ENCODE measurements at regions not wholly inside any gene's neighbourhood (a gene's known extent, or its start where the extent isn't known, plus 50 kb on each side); places are given as distances from the start of the nearest gene placed in this dataset.
"Not testable (repeated sequence)": the region's sequence is repeated elsewhere in the genome, so short reads cannot be mapped to it uniquely, and the experiment has no call there.

DNA sequence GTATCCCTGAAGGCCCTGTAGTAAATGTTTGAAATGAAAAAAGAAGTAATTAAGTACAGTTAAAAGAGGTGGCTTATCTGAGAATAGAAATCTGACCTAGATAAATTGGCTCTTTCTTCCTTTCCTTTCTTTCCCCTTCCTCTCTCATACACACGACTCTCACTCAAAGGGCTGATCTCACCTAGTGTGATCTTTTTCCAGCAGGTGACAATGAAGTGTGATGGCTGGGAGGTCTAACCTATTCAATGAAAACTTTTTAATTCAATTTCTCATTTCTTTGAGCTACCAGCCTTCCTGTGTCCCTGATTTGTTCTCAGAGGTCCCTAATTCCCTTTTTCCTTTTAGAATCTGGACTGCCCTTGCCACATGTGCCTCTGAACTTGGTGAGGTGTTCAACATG, 118.0 kb upstream of the RIMS1 start:
- H3K4me1 ChIP-seq (ENCODE audit: low read length), result no peaks in the 10 kb centered on the region
- no peaks in the 10 kb centered on the region for H3K79me2 ChIP-seq (ENCODE audit: low read length)
- H3K4me2 ChIP-seq (ENCODE audit: low read length), result no peak overlapping the region
- no peaks in the 10 kb centered on the region for H3K9me3 ChIP-seq (ENCODE audit: insufficient read depth, low read length)
- H2AFZ ChIP-seq (ENCODE audit: low read depth, low read length), result no peak overlapping the region
- H3K27me3 ChIP-seq (ENCODE audit: low read depth, low read length), result no peaks in the 10 kb centered on the region
- no peak overlapping the region for H3K9ac ChIP-seq (ENCODE audit: low read length)
- H3K27ac ChIP-seq (ENCODE audit: low read length), result no peak overlapping the region
- no peaks in the 10 kb centered on the region for H4K20me1 ChIP-seq (ENCODE audit: insufficient read depth, low read length)
- H3K4me3 ChIP-seq (ENCODE audit: low read length), result no peak overlapping the region
- TF ChIP-seq, protein P1, sequence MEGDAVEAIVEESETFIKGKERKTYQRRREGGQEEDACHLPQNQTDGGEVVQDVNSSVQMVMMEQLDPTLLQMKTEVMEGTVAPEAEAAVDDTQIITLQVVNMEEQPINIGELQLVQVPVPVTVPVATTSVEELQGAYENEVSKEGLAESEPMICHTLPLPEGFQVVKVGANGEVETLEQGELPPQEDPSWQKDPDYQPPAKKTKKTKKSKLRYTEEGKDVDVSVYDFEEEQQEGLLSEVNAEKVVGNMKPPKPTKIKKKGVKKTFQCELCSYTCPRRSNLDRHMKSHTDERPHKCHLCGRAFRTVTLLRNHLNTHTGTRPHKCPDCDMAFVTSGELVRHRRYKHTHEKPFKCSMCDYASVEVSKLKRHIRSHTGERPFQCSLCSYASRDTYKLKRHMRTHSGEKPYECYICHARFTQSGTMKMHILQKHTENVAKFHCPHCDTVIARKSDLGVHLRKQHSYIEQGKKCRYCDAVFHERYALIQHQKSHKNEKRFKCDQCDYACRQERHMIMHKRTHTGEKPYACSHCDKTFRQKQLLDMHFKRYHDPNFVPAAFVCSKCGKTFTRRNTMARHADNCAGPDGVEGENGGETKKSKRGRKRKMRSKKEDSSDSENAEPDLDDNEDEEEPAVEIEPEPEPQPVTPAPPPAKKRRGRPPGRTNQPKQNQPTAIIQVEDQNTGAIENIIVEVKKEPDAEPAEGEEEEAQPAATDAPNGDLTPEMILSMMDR (IDR thresholded peaks at IDR 0.05; ENCODE audit: low read depth, low read length), result no peak
- TF ChIP-seq EZH2phosphoT487 (IDR thresholded peaks at IDR 0.05; ENCODE audit: low read depth), result no peak
- H3K36me3 ChIP-seq (replicated peaks; ENCODE audit: low read depth, low read length), result no peaks in the 10 kb centered on the region

DNA sequence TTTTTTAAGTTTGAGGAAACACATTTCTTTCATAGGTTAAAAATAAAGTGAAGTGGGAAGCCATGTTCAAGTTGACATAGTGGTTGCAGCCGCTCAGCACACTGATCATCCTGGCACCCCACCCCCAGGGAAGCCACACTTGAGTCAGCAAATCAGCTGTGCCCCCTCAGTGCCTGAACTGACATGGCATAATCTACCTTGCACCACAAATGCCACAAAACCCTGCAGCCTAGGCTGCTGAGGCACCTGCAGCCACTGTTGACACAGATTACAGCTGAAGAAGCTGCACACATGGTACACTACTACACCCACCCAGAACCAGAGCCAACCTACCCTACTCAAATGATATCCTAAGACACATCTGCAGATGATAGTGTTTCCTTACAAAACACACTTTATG, 77.5 kb upstream of the RIMS1 start:
- no peak for TF ChIP-seq EZH2phosphoT487 (IDR thresholded peaks at IDR 0.05; ENCODE audit: low read depth)
- H3K9ac ChIP-seq (ENCODE audit: low read length), result no peak overlapping the region

DNA sequence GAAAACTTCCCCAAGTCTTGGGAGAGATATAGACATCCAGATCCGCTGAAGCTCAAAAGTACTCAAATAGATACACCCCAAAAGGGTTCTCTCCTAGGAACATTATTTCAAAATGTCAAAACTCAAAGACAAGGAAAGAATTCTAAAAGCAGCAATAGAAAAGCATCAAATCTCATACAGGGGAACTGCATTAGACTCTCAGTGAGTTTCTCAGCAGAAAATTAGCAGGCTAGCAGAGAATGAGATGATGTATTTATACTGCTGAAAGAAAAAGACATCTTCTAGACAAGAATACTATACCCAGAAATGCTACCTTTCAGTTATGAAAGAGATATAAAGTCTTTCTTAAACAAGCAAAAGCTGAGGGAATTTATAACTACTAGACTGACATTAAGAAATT, 75.5 kb upstream of the RIMS1 start:
- Histone ChIP-seq H4K20me1 (ENCODE audit: insufficient read depth, low read length) (no peaks in the 10 kb centered on the region), H3K36me3 (replicated peaks; ENCODE audit: low read depth, low read length) (no peaks in the 10 kb centered on the region), H3K9ac (ENCODE audit: low read length) (no peak overlapping the region), H3K27ac (ENCODE audit: low read length) (no peak overlapping the region), H3K4me1 (ENCODE audit: low read length) (no peaks in the 10 kb centered on the region), H2AFZ (ENCODE audit: low read depth, low read length) (no peak overlapping the region), H3K4me2 (ENCODE audit: low read length) (no peak overlapping the region), H3K79me2 (ENCODE audit: low read length) (no peaks in the 10 kb centered on the region), H3K9me3 (ENCODE audit: insufficient read depth, low read length) (peaks cover 7% of the 10 kb centered on the region; the same call in 1 of the 2 replicates), H3K4me3 (ENCODE audit: low read length) (no peak overlapping the region), H3K27me3 (ENCODE audit: low read depth, low read length) (no peaks in the 10 kb centered on the region)
- no peak for TF ChIP-seq EZH2phosphoT487 (IDR thresholded peaks at IDR 0.05; ENCODE audit: low read depth)
- TF ChIP-seq, protein P1 (IDR thresholded peaks at IDR 0.05; ENCODE audit: low read depth, low read length), result no peak

More for the DNA sequence above, 77.5 kb upstream of the RIMS1 start:
- no peaks in the 10 kb centered on the region for H4K20me1 ChIP-seq (ENCODE audit: insufficient read depth, low read length)
- H3K27ac ChIP-seq (ENCODE audit: low read length), result no peak overlapping the region
- no peaks in the 10 kb centered on the region for H3K79me2 ChIP-seq (ENCODE audit: low read length)
- H3K4me3 ChIP-seq (ENCODE audit: low read length), result no peak overlapping the region
- no peaks in the 10 kb centered on the region for H3K4me1 ChIP-seq (ENCODE audit: low read length)
- no peaks in the 10 kb centered on the region for H3K36me3 ChIP-seq (replicated peaks; ENCODE audit: low read depth, low read length)
- H3K27me3 ChIP-seq (ENCODE audit: low read depth, low read length), result no peaks in the 10 kb centered on the region
- no peak overlapping the region for H3K4me2 ChIP-seq (ENCODE audit: low read length)
- H2AFZ ChIP-seq (ENCODE audit: low read depth, low read length), result no peak overlapping the region
- H3K9me3 ChIP-seq (ENCODE audit: insufficient read depth, low read length), result peaks cover 7% of the 10 kb centered on the region; the same call in 1 of the 2 replicates

DNA sequence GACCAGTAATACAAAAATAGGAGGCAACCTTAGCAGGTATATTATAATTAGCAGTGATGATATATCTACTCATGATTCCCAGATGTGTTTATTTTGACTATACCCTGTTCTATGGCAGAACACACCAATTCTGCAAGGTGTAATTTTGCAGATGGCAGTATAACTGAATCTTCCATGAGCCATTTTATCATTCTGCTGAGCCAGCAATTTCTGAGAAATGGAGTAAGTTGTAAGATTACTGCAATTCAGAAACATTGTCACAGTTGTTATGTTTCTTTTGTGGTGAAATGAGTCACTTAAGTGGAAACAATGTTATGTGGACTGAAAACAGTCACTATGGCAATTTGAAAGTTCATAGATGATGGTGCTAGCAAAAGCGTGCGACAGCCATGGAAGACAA, 63.7 kb upstream of the RIMS1 start:
- Histone ChIP-seq H3K79me2 (ENCODE audit: low read length) (no peaks in the 10 kb centered on the region), H3K27me3 (ENCODE audit: low read depth, low read length) (no peaks in the 10 kb centered on the region), H3K9me3 (ENCODE audit: insufficient read depth, low read length) (0 out of 2 replicates have a peak, but pooled peaks cover 4% of the 10 kb centered on the region), H3K4me1 (ENCODE audit: low read length) (no peaks in the 10 kb centered on the region), H3K36me3 (replicated peaks; ENCODE audit: low read depth, low read length) (no peaks in the 10 kb centered on the region), H2AFZ (ENCODE audit: low read depth, low read length) (no peak overlapping the region), H3K27ac (ENCODE audit: low read length) (no peak overlapping the region), H3K4me3 (ENCODE audit: low read length) (no peak overlapping the region), H4K20me1 (ENCODE audit: insufficient read depth, low read length) (no peaks in the 10 kb centered on the region), H3K9ac (ENCODE audit: low read length) (no peak overlapping the region), H3K4me2 (ENCODE audit: low read length) (no peak overlapping the region)
- TF ChIP-seq, protein P1 (IDR thresholded peaks at IDR 0.05; ENCODE audit: low read depth, low read length), result no peak
- no peak for TF ChIP-seq EZH2phosphoT487 (IDR thresholded peaks at IDR 0.05; ENCODE audit: low read depth)

DNA sequence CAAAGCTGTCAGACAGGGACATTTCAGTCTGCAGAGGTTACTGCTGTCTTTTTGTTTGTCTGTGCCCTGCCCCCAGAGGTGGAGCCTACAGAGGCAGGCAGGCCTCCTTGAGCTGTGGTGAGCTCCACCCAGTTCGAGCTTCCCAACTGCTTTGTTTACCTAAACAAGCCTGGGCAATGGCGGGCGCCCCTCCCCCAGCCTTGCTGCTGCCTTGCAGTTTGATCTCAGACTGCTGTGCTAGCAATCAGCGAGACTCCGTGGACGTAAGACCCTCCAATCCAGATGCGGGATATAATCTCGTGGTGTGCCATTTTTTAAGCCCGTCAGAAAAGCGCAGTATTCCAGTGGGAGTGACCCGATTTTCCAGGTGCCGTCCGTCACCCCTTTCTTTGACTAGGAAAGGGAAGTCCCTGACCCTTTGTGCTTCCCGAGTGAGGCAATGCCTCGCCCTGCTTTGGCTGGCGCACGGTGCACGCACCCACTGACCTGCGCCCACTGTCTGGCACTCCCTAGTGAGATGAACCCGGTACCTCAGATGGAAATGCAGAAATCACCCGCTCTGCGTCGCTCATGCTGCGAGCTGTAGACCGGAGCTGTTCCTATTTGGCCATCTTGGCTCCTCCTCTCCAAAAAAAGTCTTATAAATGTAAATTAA, 54.1 kb upstream of the RIMS1 start:
- H3K27me3 ChIP-seq (ENCODE audit: low read depth, low read length); H3K9me3 ChIP-seq (ENCODE audit: insufficient read depth, low read length); H3K36me3 ChIP-seq (replicated peaks; ENCODE audit: low read depth, low read length); H3K4me1 ChIP-seq (ENCODE audit: low read length); H3K79me2 ChIP-seq (ENCODE audit: low read length); H3K9ac ChIP-seq (ENCODE audit: low read length); H3K27ac ChIP-seq (ENCODE audit: low read length); H2AFZ ChIP-seq (ENCODE audit: low read depth, low read length); H4K20me1 ChIP-seq (ENCODE audit: insufficient read depth, low read length); H3K4me3 ChIP-seq (ENCODE audit: low read length); H3K4me2 ChIP-seq (ENCODE audit: low read length): not testable (repeated sequence)
